COR-L47 (cell line): ENCODE measurements at regions not wholly inside any gene's neighbourhood (a gene's known extent, or its start where the extent isn't known, plus 50 kb on each side); places are given as distances from the start of the nearest gene placed in this dataset.
"Not testable (repeated sequence)": the region's sequence is repeated elsewhere in the genome, so short reads cannot be mapped to it uniquely, and the experiment has no call there.

Source experiments
- DNase-seq: peaks from one replicate; lab custom pipeline; 2025; lab: John Stamatoyannopoulos, UW

- DNase-seq = no peak
These were observed 1199.7 kb downstream of the CNTNAP5 start for GRCh38 chr2:125224830-125225229.

DNA sequence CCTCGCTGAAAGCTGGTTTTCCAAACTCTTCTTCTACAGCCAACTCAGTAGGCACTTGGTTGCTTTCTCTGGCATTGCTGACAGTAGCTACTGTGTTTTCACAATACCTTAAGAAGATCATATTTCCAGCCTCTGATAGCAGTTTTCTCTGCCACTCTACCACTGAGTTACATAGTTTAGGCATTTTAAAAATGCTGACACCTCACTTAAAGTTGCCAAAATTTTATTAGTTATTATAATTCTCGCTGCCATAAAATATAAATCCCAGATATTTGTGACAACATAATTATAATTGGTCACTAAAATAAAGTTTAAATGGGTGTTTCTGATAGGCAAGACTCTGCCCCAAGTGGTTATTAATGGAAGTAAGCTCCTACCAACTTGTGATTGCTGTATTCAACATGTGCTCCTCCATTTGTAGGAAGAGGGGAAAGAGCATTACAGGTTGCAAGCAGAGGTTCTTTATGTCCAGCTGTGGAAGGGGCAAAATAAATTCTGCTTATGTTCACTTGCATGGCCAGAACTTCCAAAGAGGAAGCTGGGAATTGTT is 1202.8 kb downstream of the CNTNAP5 start:
- DNase-seq = no peak

GRCh38 chr2:125240870-125241269 is 1215.8 kb downstream of the CNTNAP5 start:
- DNase-seq = no peak

DNA sequence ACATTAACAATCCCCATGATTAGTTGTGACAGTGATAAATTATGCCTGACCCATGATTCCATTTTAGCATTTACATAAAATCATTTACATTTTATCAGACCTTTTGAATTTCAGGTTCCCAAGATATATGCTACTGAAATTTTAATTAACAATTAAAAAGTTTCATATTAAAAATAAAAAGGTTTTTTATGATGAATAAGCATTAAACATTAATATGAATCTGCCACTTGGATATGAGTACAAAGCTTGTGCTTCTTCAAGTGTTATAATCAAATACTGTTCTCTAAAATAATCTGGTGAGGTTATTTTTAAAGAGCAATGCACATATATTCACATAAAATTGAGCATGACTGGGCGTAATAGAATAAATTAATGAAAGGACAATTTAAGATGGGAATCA is 1218.0 kb downstream of the CNTNAP5 start:
- no peak for DNase-seq

DNA sequence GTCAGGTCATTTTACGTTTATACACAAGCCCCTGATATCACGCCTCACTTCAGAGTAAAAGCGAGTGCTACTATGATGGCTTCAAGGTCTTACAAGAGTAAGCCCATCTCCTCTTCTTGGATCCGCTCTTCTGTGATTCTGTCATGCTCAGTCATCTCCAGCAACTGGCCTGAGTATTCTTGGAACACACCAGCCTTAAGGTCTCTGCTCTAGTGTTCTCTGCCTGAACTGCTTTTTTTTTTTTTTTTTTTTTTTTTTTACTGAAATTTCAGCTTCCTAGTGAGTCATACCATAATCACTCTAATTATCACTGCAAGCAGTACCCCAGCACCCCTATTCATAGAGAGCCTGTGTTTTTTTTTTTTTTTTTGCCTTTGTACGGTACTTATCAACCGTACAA is 1228.9 kb downstream of the CNTNAP5 start:
- DNase-seq = no peak

- no peak for DNase-seq
These were observed 1234.4 kb downstream of the CNTNAP5 start for GRCh38 chr2:125259451-125259850.

DNA sequence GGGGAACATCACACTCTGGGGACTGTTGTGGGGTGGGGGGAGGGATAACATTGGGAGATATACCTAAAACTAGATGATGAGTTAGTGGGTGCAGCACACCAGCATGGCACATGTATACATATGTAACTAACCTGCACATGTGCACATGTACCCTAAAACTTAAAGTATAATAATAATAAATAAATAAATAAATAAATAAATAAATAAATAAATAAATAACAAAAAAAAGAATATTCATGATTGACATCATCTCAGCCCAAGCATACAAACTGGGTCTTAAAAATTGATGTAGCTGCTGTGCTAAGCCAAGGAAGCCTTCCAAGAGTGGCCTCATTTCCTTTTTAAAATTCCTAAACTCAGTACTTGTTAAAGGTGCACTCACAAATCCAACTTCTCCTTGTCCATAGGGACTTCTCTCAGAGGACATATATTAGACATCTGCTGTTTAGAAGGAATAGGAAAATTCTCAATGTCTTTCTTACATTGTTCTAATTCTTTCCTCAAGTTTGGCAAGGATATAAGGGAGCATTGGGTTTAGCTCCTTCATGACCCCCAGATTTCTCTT is 1235.4 kb downstream of the CNTNAP5 start:
- not testable (repeated sequence) for DNase-seq

GRCh38 chr2:125264453-125264852 is 1239.4 kb downstream of the CNTNAP5 start:
- no peak for DNase-seq

DNA sequence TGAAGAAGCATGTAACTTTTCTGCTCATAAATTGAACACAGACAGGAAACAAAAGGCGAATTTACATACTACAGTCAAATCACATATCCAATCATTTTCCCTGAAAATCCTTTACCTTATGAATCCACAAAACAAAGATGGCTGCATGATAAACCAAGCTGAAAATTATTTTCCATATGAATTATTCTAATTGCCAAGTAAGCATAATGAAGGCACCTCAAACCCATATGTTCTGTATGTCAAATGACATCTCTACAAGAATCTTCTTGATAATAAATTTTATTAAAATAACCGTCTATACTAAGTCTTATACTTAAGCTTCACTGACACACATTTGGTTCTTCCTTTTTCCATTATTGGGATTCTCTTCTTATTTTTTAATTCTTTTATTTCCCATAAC is 1242.6 kb downstream of the CNTNAP5 start:
- DNase-seq = no peak

DNA sequence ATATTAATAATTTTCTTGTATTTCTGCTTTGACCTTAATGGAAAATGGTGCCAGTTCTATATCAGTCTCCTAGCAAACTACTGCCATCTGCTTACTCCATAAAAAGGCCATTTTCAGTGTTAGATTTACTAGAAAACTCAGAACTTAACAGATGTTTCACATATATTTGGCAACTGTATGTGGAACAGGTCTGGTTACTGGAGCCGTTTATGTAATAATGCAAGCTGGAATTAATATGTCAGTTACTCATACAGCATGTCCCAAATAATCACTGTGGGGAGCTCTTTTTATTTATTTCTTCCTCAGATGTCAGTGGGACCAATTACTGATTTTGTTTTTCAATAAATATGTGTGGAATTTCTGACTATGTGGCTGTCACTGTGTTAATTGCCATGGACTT is 1247.6 kb downstream of the CNTNAP5 start:
- DNase-seq = no peak

- no peak for DNase-seq
These were observed 1249.6 kb downstream of the CNTNAP5 start for GRCh38 chr2:125274718-125275117.

- no peak for DNase-seq
These were observed 1255.2 kb downstream of the CNTNAP5 start for GRCh38 chr2:125280265-125280664.

GRCh38 chr2:125281242-125281641 is 1256.2 kb downstream of the CNTNAP5 start:
- no peak for DNase-seq

GRCh38 chr2:125296742-125297141 is 1271.7 kb downstream of the CNTNAP5 start:
- no peak for DNase-seq

GRCh38 chr2:125310657-125311364 is 1285.7 kb downstream of the CNTNAP5 start:
- no peak for DNase-seq

GRCh38 chr2:125312342-125312741 is 1287.3 kb downstream of the CNTNAP5 start:
- no peak for DNase-seq

GRCh38 chr2:125313806-125314205 is 1288.7 kb downstream of the CNTNAP5 start:
- peak; percentile 29 for DNase-seq

DNA sequence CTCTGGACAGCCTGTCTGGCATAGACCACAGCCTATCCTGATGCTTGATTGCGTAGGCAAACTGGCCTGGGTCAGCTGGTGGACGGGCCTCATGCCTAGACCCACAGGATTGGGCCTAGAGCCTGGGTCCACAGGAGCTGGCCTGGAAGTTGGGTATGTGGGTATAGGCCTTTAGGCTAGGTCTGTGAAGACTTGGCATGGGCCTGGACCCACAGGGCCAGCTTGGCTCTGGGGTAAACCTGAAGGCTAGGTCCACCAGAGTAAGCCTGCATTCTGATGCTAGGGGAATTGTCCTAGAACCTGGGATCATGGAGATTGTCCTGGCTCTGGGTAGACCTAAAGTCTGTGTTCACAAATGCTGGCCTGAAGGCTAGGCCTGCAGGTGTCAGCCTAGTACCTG is 1293.7 kb downstream of the CNTNAP5 start:
- DNase-seq = no peak

- no peak for DNase-seq
These were observed 1299.2 kb downstream of the CNTNAP5 start for GRCh38 chr2:125324273-125324672.

GRCh38 chr2:125330133-125330532 is 1305.0 kb downstream of the CNTNAP5 start:
- no peak for DNase-seq

- no peak for DNase-seq
These were observed 1314.6 kb upstream of the GYPC start for GRCh38 chr2:125341353-125341752.

DNA sequence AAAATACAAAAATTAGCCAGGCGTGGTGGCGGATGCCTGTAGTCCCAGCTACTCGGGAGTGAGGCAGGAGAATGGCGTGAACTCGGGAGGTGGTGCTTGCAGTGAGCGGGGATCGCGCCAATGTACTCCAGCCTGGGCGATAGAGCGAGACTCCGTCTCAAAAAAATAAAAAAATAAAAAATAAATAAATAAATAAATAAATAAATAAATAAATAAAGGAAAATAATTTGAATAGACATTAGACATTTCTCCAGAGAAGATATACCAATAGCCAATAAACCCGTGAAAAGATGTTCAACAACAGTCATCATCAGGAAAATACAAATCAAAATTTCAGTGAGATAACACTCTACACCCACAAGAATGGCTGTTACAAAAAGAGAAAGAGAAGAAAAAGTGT is 1302.4 kb upstream of the GYPC start:
- not testable (repeated sequence) for DNase-seq

GRCh38 chr2:125364192-125364983 is 1291.6 kb upstream of the GYPC start:
- DNase-seq = no peak
